ENCODE measurements at regions not wholly inside any gene's neighbourhood (a gene's known extent, or its start where the extent isn't known, plus 50 kb on each side); places are given as distances from the start of the nearest gene placed in this dataset.

DNA sequence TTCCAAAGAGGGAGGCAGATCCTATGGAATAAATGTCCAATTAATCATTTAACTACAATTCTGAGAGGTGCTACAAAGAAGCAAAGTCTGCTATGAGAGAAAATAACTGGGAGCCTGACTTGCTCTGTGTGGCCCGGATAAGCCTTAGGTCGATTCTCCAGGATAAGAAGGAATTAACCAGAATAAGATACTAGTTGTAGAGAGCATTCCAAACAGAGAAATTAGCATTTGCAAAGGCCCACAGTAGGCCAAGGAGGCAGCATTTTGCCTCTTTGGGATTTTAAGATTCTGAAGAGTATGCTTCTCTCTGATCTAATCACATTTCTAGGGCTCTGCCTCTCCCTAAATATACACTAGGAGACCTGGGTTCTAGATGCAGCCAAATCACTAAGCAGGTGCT lies 113.7 kb downstream of the SNX19 start:
- no peaks in the 10 kb centered on the region for H3K4me1 ChIP-seq
- no peak overlapping the region for H3K4me3 ChIP-seq
- H3K27ac ChIP-seq, result no peak overlapping the region
- no peaks in the 10 kb centered on the region for H3K36me3 ChIP-seq (replicated peaks in 1 of 2; ENCODE audit: insufficient read depth in 1 of 2, low read depth in 2 of 2)
- no peaks in the 10 kb centered on the region for H3K9me3 ChIP-seq
- 64 to 68% methylated on average over 2 of the region's 2 CpGs for WGBS, 2 donors
- intact Hi-C loops (cut with DNase I), result no loop called here
- H3K27me3 ChIP-seq, result no peaks in the 10 kb centered on the region
- TF ChIP-seq POLR2A (IDR thresholded peaks at IDR 0.05) (no peak), CTCF (IDR thresholded peaks at IDR 0.05) (no peak)
- ATAC-seq (no peak), DNase-seq (no peak)

DNA sequence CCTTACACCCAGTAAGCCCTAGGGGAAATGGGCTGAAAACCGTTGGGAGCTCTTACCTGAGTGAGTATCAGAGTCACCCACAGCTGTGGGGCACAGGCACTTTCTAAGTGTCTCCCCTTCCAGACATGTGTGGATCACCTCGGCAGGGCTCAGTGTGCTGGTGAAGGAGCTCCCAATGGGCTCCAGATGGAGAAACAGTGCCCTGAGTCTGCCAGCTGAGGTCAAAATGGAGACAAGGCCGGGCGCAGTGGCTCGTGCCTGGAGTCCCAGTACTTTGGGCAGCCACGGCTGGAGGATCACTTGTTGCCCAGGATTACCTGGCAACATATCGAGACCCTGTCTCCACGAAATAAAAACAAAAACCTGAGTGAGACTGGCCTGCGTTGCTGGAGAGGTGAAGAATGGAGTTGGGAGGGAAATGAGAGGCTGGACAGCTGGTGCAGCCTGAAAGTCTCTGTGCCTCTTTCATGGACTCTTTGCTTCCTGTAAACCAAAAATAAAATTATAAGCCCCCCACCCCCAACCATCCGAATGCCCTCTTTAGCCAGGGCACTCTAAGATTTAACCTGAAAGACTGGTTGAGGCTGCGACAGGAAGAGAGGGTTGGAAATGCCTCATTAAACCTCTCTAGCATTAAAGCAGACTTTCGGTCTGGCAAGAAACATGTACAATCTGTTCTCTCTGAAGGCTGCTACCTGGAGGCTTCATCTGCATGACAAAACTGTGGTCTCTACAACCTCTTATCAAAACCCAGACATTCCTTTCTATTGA lies 111.8 kb downstream of the SNX19 start:
- TF ChIP-seq CTCF (IDR thresholded peaks at IDR 0.05) (no peak), POLR2A (IDR thresholded peaks at IDR 0.05) (no peak)
- no peak overlapping the region for H3K27ac ChIP-seq
- no peak overlapping the region for H3K4me3 ChIP-seq
- H3K27me3 ChIP-seq, result no peaks in the 10 kb centered on the region
- 75 to 84% methylated on average over 12 of the region's 12 CpGs for WGBS, 2 donors
- H3K36me3 ChIP-seq (replicated peaks in 1 of 2; ENCODE audit: insufficient read depth in 1 of 2, low read depth in 2 of 2), result no peaks in the 10 kb centered on the region
- ATAC-seq (no peak), DNase-seq (no peak)
- intact Hi-C loops (cut with DNase I), result no loop called here
- H3K9me3 ChIP-seq, result no peaks in the 10 kb centered on the region
- H3K4me1 ChIP-seq, result no peaks in the 10 kb centered on the region

DNA sequence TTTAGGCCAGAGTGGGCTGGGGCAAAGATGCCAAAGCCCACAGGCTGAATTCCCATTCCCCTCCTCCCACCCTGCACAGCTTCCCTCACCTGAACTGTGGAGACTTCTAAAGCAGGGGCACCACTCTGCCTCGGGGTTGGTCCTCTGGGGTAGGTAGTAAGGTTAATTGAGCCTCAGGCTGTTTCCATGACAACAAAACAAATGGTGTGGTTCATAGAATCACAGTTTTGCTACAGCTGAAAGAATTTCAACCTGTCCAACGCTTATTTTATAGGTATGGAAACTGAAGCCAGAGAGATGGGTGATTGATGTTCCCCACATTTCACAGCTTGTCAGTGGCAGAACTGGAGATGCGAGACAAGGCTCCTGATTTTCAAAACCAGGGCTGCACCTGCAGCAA lies 109.5 kb downstream of the SNX19 start:
- Histone ChIP-seq H3K4me3 (no peak overlapping the region), H3K27ac (no peak overlapping the region), H3K4me1 (no peaks in the 10 kb centered on the region), H3K27me3 (no peaks in the 10 kb centered on the region), H3K36me3 (replicated peaks in 1 of 2; ENCODE audit: insufficient read depth in 1 of 2, low read depth in 2 of 2) (no peaks in the 10 kb centered on the region), H3K9me3 (no peaks in the 10 kb centered on the region)
- no peak for DNase-seq
- TF ChIP-seq POLR2A (IDR thresholded peaks at IDR 0.05) (no peak), CTCF (IDR thresholded peaks at IDR 0.05) (no peak)
- no peak for ATAC-seq
- 29 to 38% methylated on average over 3 of the region's 3 CpGs for WGBS, 2 donors
- intact Hi-C loops (cut with DNase I), result no loop called here

DNA sequence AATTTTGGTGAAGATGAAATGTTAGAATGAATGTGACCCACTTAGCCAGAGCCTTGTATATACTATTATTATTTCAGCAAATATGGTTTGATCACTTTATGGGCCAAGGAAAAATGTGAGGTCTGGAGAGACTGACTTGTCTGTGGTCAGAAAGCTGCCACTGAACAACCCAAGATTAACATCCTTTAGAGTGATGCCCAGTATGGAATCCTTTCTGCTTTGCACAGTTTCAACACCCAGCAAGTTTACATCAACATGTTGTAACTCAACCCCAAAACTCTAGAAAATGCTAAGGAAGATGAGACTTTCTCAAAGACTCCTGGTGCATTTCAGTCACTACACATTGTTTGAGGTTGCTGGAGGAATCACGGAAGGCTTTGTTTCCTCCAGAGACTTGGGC lies 107.7 kb downstream of the SNX19 start:
- no peak overlapping the region for H3K27ac ChIP-seq
- no peaks in the 10 kb centered on the region for H3K9me3 ChIP-seq
- H3K4me3 ChIP-seq, result no peak overlapping the region
- no peaks in the 10 kb centered on the region for H3K36me3 ChIP-seq (replicated peaks in 1 of 2; ENCODE audit: insufficient read depth in 1 of 2, low read depth in 2 of 2)
- no peaks in the 10 kb centered on the region for H3K4me1 ChIP-seq
- DNase-seq (no peak), ATAC-seq (no peak)
- 74 to 83% methylated on average over 1 of the region's 1 CpG for WGBS, 2 donors
- no peak for TF ChIP-seq CTCF (IDR thresholded peaks at IDR 0.05)
- no peak for TF ChIP-seq POLR2A (IDR thresholded peaks at IDR 0.05)
- no peaks in the 10 kb centered on the region for H3K27me3 ChIP-seq
- intact Hi-C loops (cut with DNase I), result no loop called here

DNA sequence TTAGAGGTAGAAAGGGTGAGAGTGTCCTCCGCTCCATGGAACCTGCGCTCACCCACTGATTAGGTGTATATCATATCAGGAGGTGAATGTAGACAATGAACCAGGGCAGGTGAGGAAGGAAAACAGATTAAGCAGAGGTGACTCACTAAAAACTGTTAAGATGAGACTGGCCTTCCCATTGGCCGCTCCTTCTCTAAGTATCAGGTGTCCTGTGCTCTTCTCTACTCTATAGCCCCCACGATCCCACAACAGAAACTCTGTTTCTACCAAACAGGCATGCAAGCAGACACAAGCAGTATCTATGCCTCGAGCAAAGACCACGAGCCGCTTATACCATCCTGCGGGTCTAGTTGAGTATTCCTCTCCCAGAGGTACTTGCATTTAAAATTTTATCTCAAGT lies 103.1 kb downstream of the SNX19 start:
- no peak for TF ChIP-seq POLR2A (IDR thresholded peaks at IDR 0.05)
- no peak for TF ChIP-seq CTCF (IDR thresholded peaks at IDR 0.05)
- H3K27ac ChIP-seq, result no peak overlapping the region
- ATAC-seq, result no peak
- DNase-seq, result no peak
- H3K36me3 ChIP-seq (replicated peaks in 1 of 2; ENCODE audit: insufficient read depth in 1 of 2, low read depth in 2 of 2), result no peaks in the 10 kb centered on the region
- H3K9me3 ChIP-seq, result no peaks in the 10 kb centered on the region
- no peak overlapping the region for H3K4me3 ChIP-seq
- WGBS, 2 donors, result 81 to 91% methylated on average over 8 of the region's 8 CpGs
- peaks cover 24% of the 10 kb centered on the region for H3K4me1 ChIP-seq
- intact Hi-C loops (cut with DNase I), result no loop called here
- no peaks in the 10 kb centered on the region for H3K27me3 ChIP-seq
